Heart right ventricle (tissue), 16 donors: ENCODE measurements at regions not wholly inside any gene's neighbourhood (a gene's known extent, or its start where the extent isn't known, plus 50 kb on each side); places are given as distances from the start of the nearest gene placed in this dataset.

ENCODE experiments used
- ATAC-seq, 8 donors: fragments of 200-7000 bp; cut with Tn5 transposase; one replicate each; pipeline ENCODE4 v1.9.1; 2020; ENCODE audit warnings: mild to moderate bottlenecking in 8 of 8, moderate library complexity in 8 of 8, moderate number of reproducible peaks in 1 of 8
- DNase-seq, 2 donors: peaks; one replicate each; pipeline ENCODE4 v3.0.0-alpha.2; 2020
- H3K27ac ChIP-seq, 10 donors: fragments of 200-600 bp; sonication (generic) in 2 of 10; one replicate each; pipeline versions ENCODE4 v1.5.0 to v1.8.0; 2020 to 2022; ENCODE audit warnings: mild to moderate bottlenecking in 3 of 10
- H3K27me3 ChIP-seq, 7 donors: fragments of 200-600 bp; one replicate each; pipeline ENCODE4 v1.8.0; 2021 to 2022; ENCODE audit warnings: mild to moderate bottlenecking in 2 of 7
- H3K36me3 ChIP-seq, 9 donors: fragments of 200-600 bp; sonication (generic) in 1 of 9; one replicate each; pipeline versions ENCODE4 v1.5.0 to v1.8.0; 2020 to 2022; ENCODE audit warnings: mild to moderate bottlenecking in 2 of 9
- H3K4me1 ChIP-seq, 9 donors: fragments of 200-600 bp; sonication (generic) in 1 of 9; one replicate each; pipeline versions ENCODE4 v1.5.0 to v1.8.0; 2020 to 2022; ENCODE audit warnings: mild to moderate bottlenecking in 4 of 9
- H3K4me3 ChIP-seq, 10 donors: fragments of 200-600 bp; sonication (generic) in 2 of 10; one replicate each; pipeline versions ENCODE4 v1.5.0 to v1.8.0; 2020 to 2022; ENCODE audit warnings: mild to moderate bottlenecking in 7 of 10, moderate library complexity in 2 of 10
- H3K9me3 ChIP-seq, 11 donors: fragments of 200-600 bp in 10 of 11; sonication (generic) in 2 of 11; one replicate each; pipeline versions ENCODE4 v1.5.0 to v1.8.0; 2013 to 2022; ENCODE audit warnings: mild to moderate bottlenecking in 2 of 11, control low read depth in 1 of 11, moderate library complexity in 1 of 11
- WGBS, 2 donors: extraction: QIAGEN DNeasy Blood & Tissue Kit; methylation state at CpG; one replicate each; pipeline ENCODE4 v1.1.7; 2013; ENCODE audit warnings: inconsistent platforms in 1 of 2; 5-methylcytosine and 5-hydroxymethylcytosine counted together
- intact Hi-C, 10 donors: fragments of 100-400 bp; cut with DNase I; formaldehyde crosslinking; loops; one replicate each; pipeline versions ENCODE4 v1.11.1 to v1.14.2; 2022
- TF ChIP-seq, protein P1 (sequence below), 9 donors: fragments of 200-600 bp; sonication (generic) in 2 of 9; IDR thresholded peaks; one replicate each; pipeline versions ENCODE4 v1.5.0 to v1.8.0; 2021 to 2022; ENCODE audit warnings: antibody characterized with exemption in 9 of 9, mild to moderate bottlenecking in 5 of 9, moderate library complexity in 1 of 9
- donor health status: Arrhythmogenic right ventricular cardiomyopathy.
- donor health status: ischemic (EF 13 %, LVEDD 7.1; RV severe dilation, severe dysfunction).
- donor health status: healthy with polysubstance abuse.
- donor health status: DM: no; HTN: yes; CAD: no.
- donor health status: DM: no; HTN: no; CAD: no.
- donor health status: ischemic (EF 25% LVEDD 6.9; RV normal size, moderate dysfunction).
- donor health status: ischemic (EF 25% LVEDD 5.7; RV mildly dilated, moderate dysfunction).
- donor health status: healthy.
- donor health status: DM: yes; HTN: yes; CAD: no.
- donor health status: Ischemic cardiomyopathy.
- donor health status: ischemic (EF 35%, LVEDD 5.7; RV mildly dilated, moderate dysfunction).
- donor health status: nonischemic (EF 11% LVEDD 7.7; RV severe dilation, severe dysfunction).
- donor health status: DM: yes; HTN: yes; CAD: no.
- donor health status: PGD.
- donor health status: ischemic (EF 29% LVEDD 5.4; RV normal size, mild dysfunction).
- donor health status: nonischemic (EF 23%, LVEDD 6.1; RV moderate dilation, normal function).

DNA sequence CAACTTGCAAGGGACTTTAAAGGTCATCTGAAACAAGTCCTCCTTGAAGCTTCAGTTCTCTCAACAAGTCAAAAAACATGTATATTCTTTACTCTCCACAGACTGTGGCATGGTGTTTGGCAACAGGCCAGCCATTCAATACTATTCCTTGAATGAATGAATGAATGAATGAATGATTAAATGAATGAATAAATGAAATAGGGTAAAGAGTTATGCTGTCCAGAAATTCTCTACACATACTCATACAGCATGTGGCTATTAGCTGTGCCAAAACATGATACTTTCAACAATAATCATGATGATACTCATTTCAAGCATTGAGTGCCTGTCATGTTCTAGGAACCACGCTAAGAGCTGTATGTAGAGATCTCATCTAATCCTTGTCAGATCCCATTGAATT lies 356.1 kb downstream of the BARHL2 start:
- Histone ChIP-seq H3K36me3 (no peaks in the 10 kb centered on the region), H3K27ac (no peak overlapping the region), H3K27me3 (no peaks in the 10 kb centered on the region), H3K4me1 (no peaks in the 10 kb centered on the region), H3K4me3 (no peak overlapping the region), H3K9me3 (peaks cover 0 to 7% (median 0%) of the 10 kb centered on the region in 11 donors)
- intact Hi-C loops, result no loop called here
- ATAC-seq (no peak), DNase-seq (no peak)
- WGBS, 2 donors, result 84 to 94% methylated on average over 1 of the region's 1 CpG
- TF ChIP-seq, protein P1, sequence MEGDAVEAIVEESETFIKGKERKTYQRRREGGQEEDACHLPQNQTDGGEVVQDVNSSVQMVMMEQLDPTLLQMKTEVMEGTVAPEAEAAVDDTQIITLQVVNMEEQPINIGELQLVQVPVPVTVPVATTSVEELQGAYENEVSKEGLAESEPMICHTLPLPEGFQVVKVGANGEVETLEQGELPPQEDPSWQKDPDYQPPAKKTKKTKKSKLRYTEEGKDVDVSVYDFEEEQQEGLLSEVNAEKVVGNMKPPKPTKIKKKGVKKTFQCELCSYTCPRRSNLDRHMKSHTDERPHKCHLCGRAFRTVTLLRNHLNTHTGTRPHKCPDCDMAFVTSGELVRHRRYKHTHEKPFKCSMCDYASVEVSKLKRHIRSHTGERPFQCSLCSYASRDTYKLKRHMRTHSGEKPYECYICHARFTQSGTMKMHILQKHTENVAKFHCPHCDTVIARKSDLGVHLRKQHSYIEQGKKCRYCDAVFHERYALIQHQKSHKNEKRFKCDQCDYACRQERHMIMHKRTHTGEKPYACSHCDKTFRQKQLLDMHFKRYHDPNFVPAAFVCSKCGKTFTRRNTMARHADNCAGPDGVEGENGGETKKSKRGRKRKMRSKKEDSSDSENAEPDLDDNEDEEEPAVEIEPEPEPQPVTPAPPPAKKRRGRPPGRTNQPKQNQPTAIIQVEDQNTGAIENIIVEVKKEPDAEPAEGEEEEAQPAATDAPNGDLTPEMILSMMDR (IDR thresholded peaks at IDR 0.05), result no peak

DNA sequence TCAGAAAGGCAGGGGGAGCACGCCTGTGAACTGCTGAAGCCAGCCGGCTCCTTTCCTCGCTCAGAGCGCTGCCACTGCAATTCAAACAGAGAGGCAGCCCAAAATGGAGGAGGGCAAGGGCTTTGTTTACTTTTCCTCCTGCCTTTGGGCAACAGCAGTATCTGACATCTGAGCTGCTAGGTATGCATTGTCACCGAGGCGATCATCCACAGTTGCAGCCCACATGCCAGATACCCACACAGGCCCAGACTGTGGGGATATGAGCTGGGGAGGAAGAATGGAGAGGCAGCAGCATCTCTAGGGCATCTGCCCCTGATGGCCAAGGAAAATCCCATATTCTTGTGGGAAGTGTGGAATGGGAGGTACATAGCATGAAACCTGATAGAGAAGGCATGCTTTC lies 357.1 kb downstream of the BARHL2 start:
- Histone ChIP-seq H3K27ac (no peak overlapping the region), H3K9me3 (no peaks in the 10 kb centered on the region), H3K4me3 (no peak overlapping the region), H3K36me3 (no peaks in the 10 kb centered on the region), H3K27me3 (no peaks in the 10 kb centered on the region), H3K4me1 (no peaks in the 10 kb centered on the region)
- no peak for DNase-seq
- 79 to 82% methylated on average over 6 of the region's 6 CpGs for WGBS, 2 donors
- intact Hi-C loops, result no loop called here
- ATAC-seq, result no peak
- TF ChIP-seq, protein P1 (IDR thresholded peaks at IDR 0.05), result no peak

DNA sequence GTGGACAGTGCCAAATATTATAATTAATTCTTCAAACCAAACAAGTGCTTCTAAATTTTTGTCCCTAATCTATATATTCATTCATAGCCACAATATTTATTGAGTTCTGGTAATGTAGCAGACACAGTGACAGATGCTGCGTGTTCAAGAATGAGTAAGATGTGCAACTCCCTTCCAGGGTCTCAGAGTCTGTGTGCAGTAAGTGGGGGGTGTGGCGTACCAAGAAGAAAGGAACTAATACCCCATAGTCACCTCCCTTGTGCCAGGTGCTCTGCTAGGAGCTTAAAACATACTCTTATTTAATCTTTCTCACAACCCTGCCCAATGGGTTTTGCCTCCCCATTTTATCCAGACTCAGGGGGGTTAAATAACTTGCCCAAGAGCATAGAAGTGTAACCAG lies 358.7 kb downstream of the BARHL2 start:
- TF ChIP-seq, protein P1 (IDR thresholded peaks at IDR 0.05), result no peak
- H3K36me3 ChIP-seq, result no peaks in the 10 kb centered on the region
- intact Hi-C loops, result no loop called here
- H3K27ac ChIP-seq, result no peak overlapping the region
- H3K4me1 ChIP-seq, result no peaks in the 10 kb centered on the region
- no peaks in the 10 kb centered on the region for H3K9me3 ChIP-seq
- H3K27me3 ChIP-seq, result no peaks in the 10 kb centered on the region
- 93 to 97% methylated on average over 2 of the region's 2 CpGs for WGBS, 2 donors
- DNase-seq (no peak), ATAC-seq (no peak)
- no peak overlapping the region for H3K4me3 ChIP-seq

DNA sequence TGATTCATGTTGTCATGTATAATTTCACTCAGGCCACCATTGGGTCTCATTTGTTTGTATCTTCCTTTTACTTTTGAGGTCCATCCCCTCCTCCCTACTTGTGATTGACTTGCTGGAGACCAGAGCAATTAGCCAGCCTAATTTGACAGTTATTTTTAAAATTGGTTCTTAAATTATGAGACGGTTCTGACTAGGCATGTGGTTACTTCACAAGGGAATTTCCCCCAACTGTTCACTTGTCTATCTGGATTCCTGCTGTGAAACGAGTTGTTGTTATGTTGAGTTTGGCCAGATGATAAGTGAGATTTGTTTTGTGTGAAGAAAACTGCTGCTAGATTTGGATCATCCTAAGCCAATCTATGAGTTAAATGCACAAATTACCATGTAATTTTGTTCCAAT lies 359.1 kb downstream of the BARHL2 start:
- intact Hi-C loops, result no loop called here
- no peak for DNase-seq
- WGBS, 2 donors, result 40 to 42% methylated on average over 2 of the region's 2 CpGs
- H3K36me3 ChIP-seq, result no peaks in the 10 kb centered on the region
- H3K27ac ChIP-seq, result no peak overlapping the region
- no peaks in the 10 kb centered on the region for H3K4me1 ChIP-seq
- TF ChIP-seq, protein P1 (IDR thresholded peaks at IDR 0.05), result no peak
- no peak for ATAC-seq
- H3K4me3 ChIP-seq, result no peak overlapping the region
- no peaks in the 10 kb centered on the region for H3K27me3 ChIP-seq
- H3K9me3 ChIP-seq, result no peaks in the 10 kb centered on the region

DNA sequence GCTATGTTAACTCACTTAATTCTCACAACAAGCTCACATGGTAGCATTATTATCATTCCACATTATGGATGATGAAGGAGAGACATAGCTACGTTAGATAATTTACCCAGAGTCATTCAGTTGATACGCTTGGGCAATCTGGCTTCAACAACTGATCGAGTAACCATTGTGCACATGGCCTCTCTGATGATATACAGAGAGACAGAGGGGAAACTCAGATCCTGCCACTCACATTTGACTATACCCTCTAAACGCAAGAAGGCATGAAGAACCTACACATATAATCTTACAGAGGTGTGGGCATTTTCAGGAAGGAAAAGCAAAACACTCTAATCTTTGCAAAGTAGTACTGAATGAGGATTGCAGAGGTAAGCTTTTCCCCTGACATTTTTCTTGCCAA lies 360.1 kb downstream of the BARHL2 start:
- H3K27ac ChIP-seq, result no peak overlapping the region
- 66 to 85% methylated on average over 4 of the region's 4 CpGs for WGBS, 2 donors
- H3K27me3 ChIP-seq, result peaks cover 0 to 5% (median 0%) of the 10 kb centered on the region in 7 donors
- intact Hi-C loops, result no loop called here
- ATAC-seq (no peak), DNase-seq (no peak)
- no peak overlapping the region for H3K4me3 ChIP-seq
- H3K4me1 ChIP-seq, result no peaks in the 10 kb centered on the region
- H3K9me3 ChIP-seq, result no peaks in the 10 kb centered on the region
- no peaks in the 10 kb centered on the region for H3K36me3 ChIP-seq
- TF ChIP-seq, protein P1 (IDR thresholded peaks at IDR 0.05), result no peak
